Activated naive CD8-positive, alpha-beta T cell treated with anti-CD3 and anti-CD28 coated beads, Interleukin-2, amount 50 U/mL, for 16 hours (primary cell): ENCODE measurements at regions not wholly inside any gene's neighbourhood (a gene's known extent, or its start where the extent isn't known, plus 50 kb on each side); places are given as distances from the start of the nearest gene placed in this dataset.
"Not testable (repeated sequence)": the region's sequence is repeated elsewhere in the genome, so short reads cannot be mapped to it uniquely, and the experiment has no call there.

Experiments
- DNase-seq: peaks from one replicate; pipeline ENCODE4 v3.0.0-alpha.2; 2020; ENCODE audit warnings: low read depth, low spot score

DNA sequence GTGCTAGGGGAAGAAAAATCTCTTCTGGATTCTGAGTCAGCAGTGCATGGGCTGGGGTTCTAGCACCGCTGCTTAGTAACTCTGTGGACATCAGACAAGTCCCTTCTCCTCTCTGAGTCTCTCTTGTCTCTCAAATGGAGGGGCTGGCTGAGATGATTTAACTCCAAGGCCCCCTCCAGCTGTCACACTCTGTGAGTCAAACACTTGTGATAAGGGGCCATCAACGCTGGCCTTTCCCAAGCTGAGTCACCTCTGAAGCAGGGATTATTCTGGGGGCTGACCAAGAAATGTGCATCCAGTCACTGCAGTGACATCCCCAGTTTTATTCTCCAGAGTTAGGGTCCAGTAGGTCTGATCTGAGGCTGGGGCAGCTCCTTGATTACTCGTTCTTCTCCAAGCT is 110.4 kb upstream of the ZNF462 start:
- no peak for DNase-seq

GRCh38 chr9:106753155-106753671 is 109.8 kb upstream of the ZNF462 start:
- no peak for DNase-seq

GRCh38 chr9:106755736-106756135 is 107.2 kb upstream of the ZNF462 start:
- DNase-seq, result no peak

GRCh38 chr9:106757514-106757913 is 105.5 kb upstream of the ZNF462 start:
- DNase-seq, result no peak

- no peak for DNase-seq
These were observed 104.1 kb upstream of the ZNF462 start for GRCh38 chr9:106758911-106759310.

- no peak for DNase-seq
These were observed 101.5 kb upstream of the ZNF462 start for GRCh38 chr9:106761493-106761892.

- DNase-seq, result no peak
These were observed 96.3 kb upstream of the ZNF462 start for GRCh38 chr9:106766616-106767015.

DNA sequence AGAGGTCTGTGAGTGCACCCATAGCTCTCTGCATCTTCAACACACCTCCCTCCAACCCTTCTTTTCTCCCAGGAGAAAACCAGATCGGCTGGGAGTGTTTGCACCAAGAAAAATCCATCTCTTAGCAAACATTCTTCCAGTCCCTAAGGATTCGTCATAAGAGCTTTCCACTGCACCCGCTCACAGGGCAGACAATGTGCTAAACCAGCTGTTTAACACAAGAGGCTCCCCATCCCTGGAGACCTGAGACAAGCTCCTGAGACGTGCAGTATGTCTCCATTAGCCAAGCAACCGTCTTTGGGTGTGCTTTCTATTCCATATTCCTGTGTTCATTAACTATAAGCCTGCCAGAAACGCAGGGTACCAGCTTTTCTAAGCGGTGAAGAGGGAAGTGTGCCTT is 93.6 kb upstream of the ZNF462 start:
- DNase-seq, result no peak

DNA sequence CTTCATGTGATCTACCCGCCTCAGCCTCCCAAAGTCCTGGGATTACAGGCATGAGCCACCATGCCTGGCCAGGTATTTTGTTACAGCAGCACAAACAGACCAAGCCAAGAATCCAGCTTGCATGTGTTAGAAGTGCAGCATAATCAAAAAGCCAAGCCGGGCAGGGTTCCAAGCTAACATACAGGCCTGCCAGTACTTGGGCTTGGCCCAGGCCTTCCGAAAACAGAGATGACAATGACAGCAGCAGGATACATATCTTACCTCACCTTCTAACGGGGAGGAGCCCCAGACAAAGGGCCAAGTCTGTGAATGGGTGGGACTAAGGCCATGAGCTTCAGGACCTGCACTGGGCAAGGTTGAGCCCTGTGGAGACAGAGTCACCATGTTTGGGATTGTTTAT is 91.4 kb upstream of the ZNF462 start:
- no peak for DNase-seq

GRCh38 chr9:106772523-106773290 is 90.3 kb upstream of the ZNF462 start:
- DNase-seq, result no peak

DNA sequence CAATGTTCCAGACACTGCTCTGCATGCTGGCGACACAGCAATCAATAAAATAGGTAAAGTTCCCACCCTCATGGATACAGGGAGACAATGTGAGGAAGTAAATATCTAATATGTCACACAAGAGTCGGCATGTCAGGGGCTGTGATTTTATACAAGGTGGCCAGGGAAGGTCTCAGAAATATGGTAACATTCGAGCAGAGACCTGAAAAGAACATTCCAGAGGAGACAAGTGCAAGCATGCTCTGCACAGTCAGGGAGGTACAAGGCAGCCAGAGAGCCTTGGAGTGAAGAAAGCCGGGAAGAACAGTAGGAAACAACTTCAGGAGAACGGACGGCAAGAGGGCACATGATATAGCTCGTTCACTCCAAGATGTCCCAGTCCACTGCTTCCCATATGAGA is 89.2 kb upstream of the ZNF462 start:
- no peak for DNase-seq

DNA sequence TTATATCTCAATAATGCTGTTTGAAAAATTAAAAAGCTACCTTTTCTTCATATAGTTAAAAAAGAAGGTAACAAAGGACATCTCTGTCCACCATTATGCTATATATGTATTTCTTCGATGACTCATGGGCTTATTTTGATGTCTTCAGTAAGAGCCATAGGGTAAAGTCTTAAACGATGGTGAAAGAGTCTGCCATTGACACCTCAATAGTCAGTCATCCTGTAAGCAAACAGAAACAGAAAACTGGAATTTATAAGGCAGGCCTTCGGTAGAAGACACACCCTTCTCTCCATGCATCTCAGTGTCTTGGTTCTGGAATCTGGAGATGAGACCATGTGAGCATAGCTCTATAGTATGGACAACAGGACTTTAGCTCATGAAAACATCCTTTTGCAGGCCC is 87.0 kb upstream of the ZNF462 start:
- DNase-seq, result no peak

DNA sequence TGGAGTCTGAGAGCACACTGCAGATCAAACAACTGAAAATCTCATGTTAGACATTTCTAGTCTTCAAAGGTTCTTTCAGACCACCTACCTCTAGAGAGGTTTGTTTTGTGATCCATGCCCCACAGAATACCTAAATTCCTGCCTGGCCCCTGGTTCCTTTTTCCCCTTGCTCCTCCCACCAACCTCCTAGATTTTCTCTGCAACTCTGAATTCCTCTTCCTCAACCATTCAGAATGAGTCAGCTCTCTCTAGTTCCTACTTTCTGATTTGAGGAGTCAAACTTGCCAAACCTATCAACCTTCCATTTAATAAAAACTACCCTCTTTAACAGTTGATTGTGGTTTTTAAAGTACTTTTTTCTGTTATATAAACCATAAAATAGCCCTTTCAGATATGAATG is 83.2 kb upstream of the ZNF462 start:
- no peak for DNase-seq

GRCh38 chr9:106783121-106783520 is 79.8 kb upstream of the ZNF462 start:
- no peak for DNase-seq

- DNase-seq, result no peak
These were observed 78.9 kb upstream of the ZNF462 start for GRCh38 chr9:106784076-106784475.

DNA sequence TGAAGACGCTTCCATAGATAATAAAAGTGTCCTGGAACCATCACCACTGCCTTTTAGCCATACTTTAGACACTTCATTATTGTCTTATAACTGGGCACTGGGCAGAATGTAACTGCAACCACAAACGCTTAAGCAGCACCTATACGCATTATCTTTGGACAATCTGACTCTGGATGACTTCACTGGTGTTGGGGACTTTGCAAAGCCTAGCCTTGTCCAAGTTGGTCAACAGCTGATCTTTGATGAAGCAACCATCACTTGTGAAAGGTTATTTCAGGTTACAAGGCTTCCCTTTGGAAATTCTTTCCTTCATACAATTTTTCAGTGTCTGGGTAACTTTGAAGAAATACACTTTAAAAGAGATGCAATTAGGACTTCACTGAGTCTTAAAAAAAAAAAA is 77.8 kb upstream of the ZNF462 start:
- no peak for DNase-seq

GRCh38 chr9:106788021-106788420 is 74.9 kb upstream of the ZNF462 start:
- DNase-seq, result not testable (repeated sequence)

DNA sequence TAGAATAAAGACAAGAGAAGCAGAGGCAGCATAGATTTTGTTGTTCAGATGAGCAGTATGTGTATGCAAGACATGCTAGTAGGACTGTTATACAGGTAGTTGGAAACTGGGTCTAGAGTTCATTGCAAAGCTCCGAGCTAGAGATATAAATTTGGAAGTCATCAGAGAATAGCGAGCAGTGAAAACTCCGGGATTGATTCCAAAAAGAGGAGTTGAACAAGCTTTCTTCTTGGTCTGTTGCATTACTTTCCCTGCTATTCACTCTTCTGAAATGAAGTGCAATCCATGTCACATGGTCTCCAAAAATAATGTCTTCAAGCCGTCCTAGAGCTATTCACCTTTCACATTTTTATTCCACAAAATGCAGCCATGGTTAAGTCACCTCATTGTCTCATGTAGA is 67.9 kb upstream of the ZNF462 start:
- DNase-seq, result no peak

DNA sequence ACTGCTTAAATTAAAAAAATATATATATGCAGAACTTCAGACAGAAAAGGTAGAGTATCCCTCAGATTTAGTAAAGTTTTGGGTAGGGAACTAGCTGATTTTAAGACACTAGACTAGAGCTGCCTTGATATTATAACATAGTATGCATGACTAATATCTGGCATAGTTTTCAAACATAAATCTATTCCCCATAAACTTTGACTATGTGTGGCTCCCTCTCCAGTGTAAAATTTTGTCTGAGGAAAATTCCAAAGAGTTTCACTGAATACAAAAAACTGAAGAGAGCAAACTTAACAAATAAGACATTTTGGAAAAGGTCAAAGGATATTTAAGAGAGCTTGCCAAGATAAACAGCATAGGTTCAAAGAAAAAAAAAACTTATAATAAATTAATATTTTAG is 66.2 kb upstream of the ZNF462 start:
- no peak for DNase-seq

DNA sequence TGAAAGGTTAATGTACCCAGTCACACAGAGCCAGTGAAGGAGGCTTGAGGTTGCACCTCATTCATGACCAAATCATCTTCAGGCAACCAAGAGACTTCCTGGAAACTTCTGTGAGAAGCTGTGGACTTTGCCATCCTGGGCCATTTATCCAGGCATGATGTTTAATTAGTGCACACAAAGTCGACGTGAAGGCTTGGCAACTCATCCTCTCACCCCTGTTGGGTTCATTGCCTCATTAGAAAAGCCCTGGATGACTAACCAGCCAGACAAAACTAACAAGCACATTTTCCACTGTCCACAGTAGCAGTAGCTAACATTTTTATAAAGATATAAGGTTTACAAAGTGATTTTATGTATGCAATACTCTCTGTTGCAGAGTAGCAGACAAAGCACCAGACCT is 65.7 kb upstream of the ZNF462 start:
- DNase-seq, result no peak

DNA sequence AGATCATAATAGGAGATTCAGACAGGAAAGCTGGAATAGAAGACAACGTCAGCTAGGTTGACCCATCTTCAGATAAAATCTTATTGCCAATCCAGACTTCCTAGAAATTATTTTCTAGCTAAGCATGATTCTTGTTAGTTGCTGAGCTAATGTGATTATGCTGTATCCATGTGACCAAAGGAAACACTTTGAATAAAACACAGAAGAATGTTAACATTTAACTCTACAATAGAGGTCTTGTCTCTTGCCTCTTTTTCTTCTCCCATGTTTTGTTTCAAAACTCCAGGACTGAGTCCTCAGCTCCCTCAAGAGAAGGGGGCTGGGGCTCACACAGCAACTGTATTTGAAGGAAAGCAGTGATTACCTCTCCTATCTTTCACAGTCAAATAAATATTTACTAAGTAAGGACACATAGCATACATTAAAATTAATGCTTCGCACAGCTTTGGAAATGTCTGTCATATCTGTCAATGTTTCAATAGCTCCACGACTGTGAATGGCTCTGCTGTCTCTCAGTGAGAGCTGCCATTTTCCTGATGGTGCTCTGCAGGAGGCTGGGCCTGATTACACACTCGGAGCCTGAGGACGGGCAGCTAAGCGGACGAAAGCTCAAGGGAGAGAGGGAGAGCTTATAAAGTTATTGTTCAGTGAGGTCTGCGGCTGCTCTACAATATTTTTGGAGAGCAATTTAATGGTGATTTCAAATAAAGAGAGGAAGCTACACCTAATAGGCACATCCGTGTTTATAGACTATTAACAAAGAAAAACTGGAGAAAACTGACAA is 64.8 kb upstream of the ZNF462 start:
- no peak for DNase-seq

- no peak for DNase-seq
These were observed 63.8 kb upstream of the ZNF462 start for GRCh38 chr9:106799152-106799551.

DNA sequence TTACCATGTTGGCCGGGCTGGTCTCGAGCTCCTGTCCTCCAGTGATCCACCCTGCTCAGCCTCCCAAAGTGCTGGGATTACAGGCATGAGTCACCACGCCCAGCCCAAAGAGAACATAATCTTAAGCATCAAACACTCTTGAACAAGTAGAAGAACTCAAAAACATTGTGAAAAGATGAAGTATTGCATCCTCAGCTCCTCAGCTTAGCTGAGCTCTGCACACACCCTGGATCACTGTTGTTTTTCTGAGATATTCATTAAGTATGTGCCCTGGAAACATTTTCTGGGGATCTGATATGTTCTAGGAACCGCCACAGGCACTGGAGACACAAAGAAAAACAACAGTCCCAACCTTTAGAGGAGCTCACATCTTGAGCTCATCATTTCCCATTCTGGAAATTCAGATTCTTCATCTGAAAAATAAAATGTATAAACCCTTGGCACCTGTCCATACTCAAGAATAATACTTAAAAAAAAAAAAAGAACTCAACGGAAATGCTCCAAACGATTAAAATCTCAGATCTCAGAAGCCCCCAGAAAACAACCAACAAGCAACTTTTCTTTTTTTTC is 62.2 kb upstream of the ZNF462 start:
- no peak for DNase-seq
